ENCODE measurements at regions not wholly inside any gene's neighbourhood (a gene's known extent, or its start where the extent isn't known, plus 50 kb on each side); places are given as distances from the start of the nearest gene placed in this dataset.

- no peak for TF ChIP-seq CTCF (IDR thresholded peaks at IDR 0.05)
- no peak for TF ChIP-seq ZFX (IDR thresholded peaks at IDR 0.05; ENCODE audit: borderline replicate concordance)
These were observed 2225.7 kb downstream of the TP53TG3F start for GRCh38 chr16:35685085-35685484.
